ENCODE measurements at regions not wholly inside any gene's neighbourhood (a gene's known extent, or its start where the extent isn't known, plus 50 kb on each side); places are given as distances from the start of the nearest gene placed in this dataset.
"Not testable (repeated sequence)": the region's sequence is repeated elsewhere in the genome, so short reads cannot be mapped to it uniquely, and the experiment has no call there.

GRCh38 chr14:71165121-71166031 lies 258.1 kb downstream of the PCNX1 start:
- TF ChIP-seq CTCF (conservative IDR thresholded peaks at IDR 0.05; ENCODE audit: low read depth): no peak
- H3K27ac ChIP-seq: no peak overlapping the region
- ChIA-PET CTCF (no interaction called here), POLR2A (ENCODE audit: low non-redundant PET) (no interaction called here)
- DNase-seq (ENCODE audit: low spot score): no peak

- ChIA-PET POLR2A (ENCODE audit: low non-redundant PET) (no interaction called here), CTCF (interaction anchor here (0.6 to 1.5 kb wide), 5 partner anchors 9 to 587 kb away, joined by 3 to 6 read pairs (median 4); no protein-coding TSS in a partner anchor)
- DNase-seq (ENCODE audit: low spot score): no peak
- no peak for TF ChIP-seq CTCF (conservative IDR thresholded peaks at IDR 0.05; ENCODE audit: low read depth)
- no peak overlapping the region for H3K27ac ChIP-seq
These were observed 259.1 kb downstream of the PCNX1 start for GRCh38 chr14:71166180-71166837.

DNA sequence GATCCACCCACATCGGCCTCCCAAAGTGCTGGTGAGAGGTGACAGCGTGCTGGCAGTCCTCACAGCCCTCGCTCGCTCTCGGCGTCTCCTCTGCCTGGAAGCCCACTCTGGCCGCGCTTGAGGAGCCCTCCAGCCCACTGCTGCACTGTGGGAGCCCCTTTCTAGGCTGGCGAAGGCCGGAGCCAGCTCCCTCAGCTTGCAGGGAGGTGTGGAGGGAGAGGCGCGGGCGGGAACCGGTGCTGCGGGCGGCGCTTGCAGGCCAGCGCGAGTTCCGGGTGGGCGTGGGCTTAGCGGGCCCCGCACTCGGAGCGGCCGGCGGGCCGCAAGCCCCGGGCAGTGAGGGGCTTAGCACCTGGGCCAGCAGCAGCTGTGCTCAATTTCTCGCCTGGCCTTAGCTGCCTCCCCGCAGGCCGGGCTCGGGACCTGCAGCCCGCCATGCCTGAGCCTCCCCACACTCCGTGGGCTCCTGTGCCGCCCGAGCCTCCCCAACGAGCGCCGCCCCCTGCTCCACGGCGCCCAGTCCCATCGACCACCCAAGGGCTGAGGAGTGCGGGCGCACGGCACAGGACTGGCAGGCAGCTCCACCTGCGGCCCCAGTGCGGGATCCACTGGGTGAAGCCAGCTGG lies 260.2 kb downstream of the PCNX1 start:
- H3K27ac ChIP-seq; DNase-seq (ENCODE audit: low spot score); POLR2A ChIA-PET (ENCODE audit: low non-redundant PET): not testable (repeated sequence)
- CTCF ChIA-PET: interaction anchor here (0.6 to 1.5 kb wide), 4 partner anchors 8 to 586 kb away, joined by 3 to 4 read pairs (median 4); no protein-coding TSS in a partner anchor

- POLR2A ChIA-PET (ENCODE audit: low non-redundant PET); DNase-seq (ENCODE audit: low spot score); CTCF ChIA-PET; H3K27ac ChIP-seq: not testable (repeated sequence)
These were observed 260.9 kb downstream of the PCNX1 start for GRCh38 chr14:71168161-71168560.

DNA sequence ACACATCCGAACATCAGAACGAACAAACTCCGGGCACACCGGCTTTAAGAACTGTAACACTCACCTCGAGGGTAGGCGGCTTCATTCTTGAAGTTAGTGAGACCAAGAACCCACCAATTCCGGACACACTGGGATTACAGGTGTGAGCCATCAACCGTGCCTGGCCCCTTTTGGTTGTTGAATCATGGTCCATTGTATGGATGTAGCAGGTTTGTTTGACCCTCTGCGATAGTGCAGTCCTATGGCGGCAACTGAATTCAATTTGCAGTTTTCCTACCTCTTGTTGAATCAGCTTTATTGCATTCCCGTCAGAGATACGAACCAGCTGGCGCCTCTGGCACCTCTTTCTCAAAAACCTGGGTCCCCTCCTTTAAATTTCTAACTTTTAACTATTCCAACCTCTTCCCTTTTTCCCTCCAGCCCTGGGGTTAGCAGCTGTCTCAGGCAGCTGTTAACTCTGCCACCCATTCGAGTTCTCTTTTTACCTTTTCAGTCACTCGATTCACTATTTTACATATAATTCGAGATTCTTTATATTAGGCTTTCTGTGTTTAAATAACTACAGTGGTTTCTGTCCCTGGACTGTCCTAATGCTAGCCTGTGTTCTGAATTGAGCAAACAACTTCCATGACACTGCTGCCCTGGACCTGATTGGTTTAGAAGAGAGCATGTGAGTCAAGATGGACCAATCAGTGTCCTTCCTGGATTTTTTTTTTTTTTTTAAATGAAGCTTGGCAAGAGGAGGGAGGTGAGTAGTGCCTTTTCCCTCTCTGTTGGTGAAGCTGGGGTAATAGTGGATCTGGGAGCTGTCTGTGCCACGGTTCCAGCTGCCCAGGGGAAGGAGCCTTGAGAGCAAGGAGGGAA lies 261.5 kb downstream of the PCNX1 start:
- ChIA-PET CTCF (no interaction called here), POLR2A (ENCODE audit: low non-redundant PET) (no interaction called here)
- no peak overlapping the region for H3K27ac ChIP-seq
- TF ChIP-seq CTCF (conservative IDR thresholded peaks at IDR 0.05; ENCODE audit: low read depth): no peak
- DNase-seq (ENCODE audit: low spot score): peak; percentile 30

GRCh38 chr14:71169861-71170260 lies 262.6 kb downstream of the PCNX1 start:
- DNase-seq (ENCODE audit: low spot score): no peak
- no peak overlapping the region for H3K27ac ChIP-seq
- ChIA-PET CTCF (no interaction called here), POLR2A (ENCODE audit: low non-redundant PET) (no interaction called here)
- no peak for TF ChIP-seq CTCF (conservative IDR thresholded peaks at IDR 0.05; ENCODE audit: low read depth)

GRCh38 chr14:71175491-71175890 lies 268.2 kb downstream of the PCNX1 start:
- CTCF ChIA-PET: interaction anchor here (0.9 kb wide), 1 partner anchor 9 kb away, joined by 4 read pairs; no protein-coding TSS in a partner anchor

More at GRCh38 chr14:71175491-71175890, 268.2 kb downstream of the PCNX1 start:
- H3K27ac ChIP-seq: no peak overlapping the region
- TF ChIP-seq CTCF (conservative IDR thresholded peaks at IDR 0.05; ENCODE audit: low read depth): no peak
- POLR2A ChIA-PET (ENCODE audit: low non-redundant PET): no interaction called here
- DNase-seq (ENCODE audit: low spot score): peak; percentile 80
